ENCODE measurements at regions not wholly inside any gene's neighbourhood (a gene's known extent, or its start where the extent isn't known, plus 50 kb on each side); places are given as distances from the start of the nearest gene placed in this dataset.
"Not testable (repeated sequence)": the region's sequence is repeated elsewhere in the genome, so short reads cannot be mapped to it uniquely, and the experiment has no call there.

DNA sequence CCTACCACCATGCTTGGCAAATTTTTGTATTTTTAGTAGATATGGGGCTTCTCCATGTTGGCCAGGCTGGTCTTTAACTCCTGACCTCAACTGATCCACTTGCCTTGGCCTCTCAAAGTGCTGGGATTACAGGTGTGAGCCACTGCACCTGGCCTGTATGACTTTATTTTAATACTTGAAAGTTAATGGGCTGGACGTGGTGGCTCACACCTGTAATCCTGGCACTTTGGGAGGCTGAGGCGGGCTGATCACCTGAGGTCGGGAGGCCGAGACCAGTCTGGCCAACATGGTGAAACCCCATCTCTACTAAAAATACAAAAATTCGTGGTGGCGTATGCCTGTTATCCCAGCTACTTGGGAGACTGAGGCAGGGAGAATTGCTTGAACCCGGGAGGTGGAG is 105.9 kb upstream of the TPTE start:
- H3K4me3 ChIP-seq (ENCODE audit: insufficient read depth, low read depth, low read length); in situ Hi-C loops (cut with MboI; ENCODE audit: low sequenced_read_pairs); H3K4me2 ChIP-seq (ENCODE audit: low read depth, low read length); intact Hi-C loops (cut with micrococcal nuclease); H3K4ac ChIP-seq (ENCODE audit: low read depth, low read length); H2AK5ac ChIP-seq (ENCODE audit: low read depth, low read length); H3K14ac ChIP-seq (replicated peaks; ENCODE audit: low read depth, low read length); H2BK5ac ChIP-seq (ENCODE audit: low read depth, low read length, poor library complexity, severe bottlenecking); H3K56ac ChIP-seq (ENCODE audit: extremely low read depth, insufficient read depth, low read length); H2AFZ ChIP-seq (replicated peaks; ENCODE audit: low read length, poor library complexity); H3K9ac ChIP-seq (ENCODE audit: low read depth, low read length); H2BK120ac ChIP-seq (ENCODE audit: low read depth, low read length); CTCF ChIA-PET; H4K91ac ChIP-seq (ENCODE audit: insufficient read depth, low read depth, low read length); H3K23ac ChIP-seq (ENCODE audit: low read depth, low read length); H3K36me3 ChIP-seq (ENCODE audit: control insufficient read depth, insufficient read depth, low read length); H4K8ac ChIP-seq (ENCODE audit: low read depth in 2 of 2, low read length in 2 of 2); H3K27me3 ChIP-seq (ENCODE audit: control insufficient read depth, insufficient read depth, low read length); H2BK15ac ChIP-seq (ENCODE audit: low read depth, low read length); H3K4me1 ChIP-seq (ENCODE audit: control insufficient read depth, insufficient read depth, low read length); H4K5ac ChIP-seq (ENCODE audit: low read depth, low read length); H2AK9ac ChIP-seq (replicated peaks; ENCODE audit: low read depth, low read length, poor library complexity); H3K9me1 ChIP-seq (ENCODE audit: insufficient read depth, low read length); H2BK20ac ChIP-seq (ENCODE audit: low read depth, low read length); DNase-seq; dilution Hi-C loops (cut with HindIII; ENCODE audit: low sequenced_read_pairs, unreplicated experiment); H3K79me1 ChIP-seq (ENCODE audit: low read depth in 1 of 2, low read length in 2 of 2); H3K27ac ChIP-seq (ENCODE audit: insufficient read depth, low read length); ATAC-seq (ENCODE audit: low read depth); H3K18ac ChIP-seq (ENCODE audit: low read depth, low read length); BruUV-seq (replicated peaks); H4K20me1 ChIP-seq (ENCODE audit: insufficient read depth, low read length); POLR2A ChIA-PET (ENCODE audit: unreplicated experiment): not testable (repeated sequence)
- peaks cover 50% of the 10 kb centered on the region for H3K9me3 ChIP-seq (ENCODE audit: control insufficient read depth, insufficient read depth, low read length)
- WGBS, 2 experiments (ENCODE audit: extremely low coverage in 2 of 2, insufficient read length in 1 of 2), result 55% methylated on average over 4 of the region's 7 CpGs; no CpG with 5 or more reads in 1 of the 2 experiments

DNA sequence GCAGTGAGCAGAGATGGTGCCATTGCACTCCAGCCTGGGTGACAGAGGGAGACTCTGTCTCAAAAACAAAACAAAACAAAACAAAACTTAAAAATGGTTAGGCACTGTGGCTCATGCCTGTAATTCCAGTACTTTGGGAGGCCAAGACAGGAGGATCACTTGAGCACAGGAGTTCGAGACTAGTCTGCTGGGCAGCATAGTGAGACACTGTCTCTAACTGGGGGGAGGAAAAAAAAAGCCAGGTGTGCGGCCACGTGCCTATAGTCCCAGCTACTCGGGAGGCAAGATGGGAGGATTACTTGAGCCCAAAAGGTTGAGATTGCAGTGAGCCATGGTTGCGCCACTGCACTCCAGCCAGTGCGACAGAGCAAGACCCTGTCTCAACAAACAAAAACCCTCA is 105.5 kb upstream of the TPTE start:
- BruUV-seq (replicated peaks); H4K91ac ChIP-seq (ENCODE audit: insufficient read depth, low read depth, low read length); H2BK120ac ChIP-seq (ENCODE audit: low read depth, low read length); H3K14ac ChIP-seq (replicated peaks; ENCODE audit: low read depth, low read length); H3K23ac ChIP-seq (ENCODE audit: low read depth, low read length); H2AFZ ChIP-seq (replicated peaks; ENCODE audit: low read length, poor library complexity); H4K5ac ChIP-seq (ENCODE audit: low read depth, low read length); H3K4me3 ChIP-seq (ENCODE audit: insufficient read depth, low read depth, low read length); H3K79me1 ChIP-seq (ENCODE audit: low read depth in 1 of 2, low read length in 2 of 2); intact Hi-C loops (cut with micrococcal nuclease); H3K27ac ChIP-seq (ENCODE audit: insufficient read depth, low read length); H3K56ac ChIP-seq (ENCODE audit: extremely low read depth, insufficient read depth, low read length); H2AK9ac ChIP-seq (replicated peaks; ENCODE audit: low read depth, low read length, poor library complexity); H3K36me3 ChIP-seq (ENCODE audit: control insufficient read depth, insufficient read depth, low read length); H4K8ac ChIP-seq (ENCODE audit: low read depth in 2 of 2, low read length in 2 of 2); CTCF ChIA-PET; in situ Hi-C loops (cut with MboI; ENCODE audit: low sequenced_read_pairs); ATAC-seq (ENCODE audit: low read depth); dilution Hi-C loops (cut with HindIII; ENCODE audit: low sequenced_read_pairs, unreplicated experiment); DNase-seq; H3K27me3 ChIP-seq (ENCODE audit: control insufficient read depth, insufficient read depth, low read length); H2AK5ac ChIP-seq (ENCODE audit: low read depth, low read length); H2BK5ac ChIP-seq (ENCODE audit: low read depth, low read length, poor library complexity, severe bottlenecking); H3K9me1 ChIP-seq (ENCODE audit: insufficient read depth, low read length); H4K20me1 ChIP-seq (ENCODE audit: insufficient read depth, low read length); H3K18ac ChIP-seq (ENCODE audit: low read depth, low read length); H2BK20ac ChIP-seq (ENCODE audit: low read depth, low read length); H3K9ac ChIP-seq (ENCODE audit: low read depth, low read length); H3K4me2 ChIP-seq (ENCODE audit: low read depth, low read length); POLR2A ChIA-PET (ENCODE audit: unreplicated experiment); H2BK15ac ChIP-seq (ENCODE audit: low read depth, low read length); H3K4me1 ChIP-seq (ENCODE audit: control insufficient read depth, insufficient read depth, low read length); H3K4ac ChIP-seq (ENCODE audit: low read depth, low read length): not testable (repeated sequence)
- 11% methylated on average over 4 of the region's 6 CpGs; no CpG with 5 or more reads in 1 of the 2 experiments for WGBS, 2 experiments (ENCODE audit: extremely low coverage in 2 of 2, insufficient read length in 1 of 2)
- H3K9me3 ChIP-seq (ENCODE audit: control insufficient read depth, insufficient read depth, low read length), result peaks cover 50% of the 10 kb centered on the region

All from IMR-90 (cell line).